ENCODE measurements at regions not wholly inside any gene's neighbourhood (a gene's known extent, or its start where the extent isn't known, plus 50 kb on each side); places are given as distances from the start of the nearest gene placed in this dataset.

DNA sequence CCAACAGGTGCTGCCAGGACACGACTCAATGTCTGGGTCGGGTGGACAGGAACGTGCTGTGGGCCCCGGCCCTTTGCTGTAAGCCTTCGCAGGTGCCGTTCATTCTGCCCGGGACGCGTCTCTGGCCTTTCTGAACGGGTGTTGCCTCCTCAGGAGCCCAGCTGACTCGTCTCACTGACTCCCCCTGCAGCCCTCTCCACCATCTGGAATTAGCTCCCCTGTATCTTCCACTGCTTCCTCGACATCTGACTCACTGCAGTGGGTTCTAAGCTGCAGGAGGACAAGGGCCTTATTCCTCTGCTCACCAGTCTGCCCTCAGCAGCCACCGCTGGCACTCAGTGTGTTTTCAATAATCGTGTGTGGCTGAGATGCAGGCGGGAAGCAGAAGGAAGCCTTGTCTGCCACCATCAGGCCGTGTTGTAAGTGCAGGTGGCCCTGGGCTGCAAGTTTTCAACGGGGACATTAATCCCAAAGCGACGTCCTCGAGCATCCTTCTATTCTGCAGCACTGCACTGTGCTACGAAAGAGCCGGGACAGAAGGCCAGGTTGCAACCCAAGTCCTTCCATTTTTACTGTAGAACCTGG, 256.2 kb downstream of the FOXL1 start:
- TF ChIP-seq SIN3A (IDR thresholded peaks at IDR 0.05; ENCODE audit: borderline replicate concordance, insufficient read depth, low read length) (no peak), TAF1 (IDR thresholded peaks at IDR 0.05; ENCODE audit: borderline replicate concordance, insufficient read depth, low read length) (no peak), FOXP2 (optimal IDR thresholded peaks at IDR 0.05; ENCODE audit: borderline replicate concordance, extremely low read depth, extremely low read length, insufficient read depth) (no peak), POLR2AphosphoS5 (IDR thresholded peaks at IDR 0.05; ENCODE audit: low read depth, low read length) (no peak)
- TF ChIP-seq, protein P1, sequence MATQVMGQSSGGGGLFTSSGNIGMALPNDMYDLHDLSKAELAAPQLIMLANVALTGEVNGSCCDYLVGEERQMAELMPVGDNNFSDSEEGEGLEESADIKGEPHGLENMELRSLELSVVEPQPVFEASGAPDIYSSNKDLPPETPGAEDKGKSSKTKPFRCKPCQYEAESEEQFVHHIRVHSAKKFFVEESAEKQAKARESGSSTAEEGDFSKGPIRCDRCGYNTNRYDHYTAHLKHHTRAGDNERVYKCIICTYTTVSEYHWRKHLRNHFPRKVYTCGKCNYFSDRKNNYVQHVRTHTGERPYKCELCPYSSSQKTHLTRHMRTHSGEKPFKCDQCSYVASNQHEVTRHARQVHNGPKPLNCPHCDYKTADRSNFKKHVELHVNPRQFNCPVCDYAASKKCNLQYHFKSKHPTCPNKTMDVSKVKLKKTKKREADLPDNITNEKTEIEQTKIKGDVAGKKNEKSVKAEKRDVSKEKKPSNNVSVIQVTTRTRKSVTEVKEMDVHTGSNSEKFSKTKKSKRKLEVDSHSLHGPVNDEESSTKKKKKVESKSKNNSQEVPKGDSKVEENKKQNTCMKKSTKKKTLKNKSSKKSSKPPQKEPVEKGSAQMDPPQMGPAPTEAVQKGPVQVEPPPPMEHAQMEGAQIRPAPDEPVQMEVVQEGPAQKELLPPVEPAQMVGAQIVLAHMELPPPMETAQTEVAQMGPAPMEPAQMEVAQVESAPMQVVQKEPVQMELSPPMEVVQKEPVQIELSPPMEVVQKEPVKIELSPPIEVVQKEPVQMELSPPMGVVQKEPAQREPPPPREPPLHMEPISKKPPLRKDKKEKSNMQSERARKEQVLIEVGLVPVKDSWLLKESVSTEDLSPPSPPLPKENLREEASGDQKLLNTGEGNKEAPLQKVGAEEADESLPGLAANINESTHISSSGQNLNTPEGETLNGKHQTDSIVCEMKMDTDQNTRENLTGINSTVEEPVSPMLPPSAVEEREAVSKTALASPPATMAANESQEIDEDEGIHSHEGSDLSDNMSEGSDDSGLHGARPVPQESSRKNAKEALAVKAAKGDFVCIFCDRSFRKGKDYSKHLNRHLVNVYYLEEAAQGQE (IDR thresholded peaks at IDR 0.05; ENCODE audit: insufficient read depth in 1 of 2, low read depth in 2 of 2, low read length in 2 of 2) = no peak

DNA sequence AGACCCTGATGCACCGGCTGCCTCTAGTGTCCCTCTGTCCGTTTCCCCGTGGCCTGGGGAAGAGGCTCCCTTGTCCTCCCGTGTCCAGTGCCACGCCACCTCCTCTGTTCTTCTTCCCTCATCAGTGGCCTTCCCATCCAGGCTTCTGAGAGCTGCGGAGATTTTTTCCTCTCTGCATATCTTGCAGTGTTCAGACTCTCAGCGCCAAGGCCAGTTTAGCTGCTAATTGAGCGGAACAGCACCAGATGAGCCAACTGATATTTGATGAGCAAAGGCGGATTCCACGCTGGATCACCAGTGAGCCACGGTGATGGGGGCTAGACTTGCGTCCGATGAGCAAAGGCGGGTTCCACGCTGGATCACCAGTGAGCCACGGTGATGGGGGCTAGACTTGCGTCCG, 257.6 kb downstream of the FOXL1 start:
- TF ChIP-seq SIN3A (IDR thresholded peaks at IDR 0.05; ENCODE audit: borderline replicate concordance, insufficient read depth, low read length) (no peak), POLR2AphosphoS5 (IDR thresholded peaks at IDR 0.05; ENCODE audit: low read depth, low read length) (no peak)

DNA sequence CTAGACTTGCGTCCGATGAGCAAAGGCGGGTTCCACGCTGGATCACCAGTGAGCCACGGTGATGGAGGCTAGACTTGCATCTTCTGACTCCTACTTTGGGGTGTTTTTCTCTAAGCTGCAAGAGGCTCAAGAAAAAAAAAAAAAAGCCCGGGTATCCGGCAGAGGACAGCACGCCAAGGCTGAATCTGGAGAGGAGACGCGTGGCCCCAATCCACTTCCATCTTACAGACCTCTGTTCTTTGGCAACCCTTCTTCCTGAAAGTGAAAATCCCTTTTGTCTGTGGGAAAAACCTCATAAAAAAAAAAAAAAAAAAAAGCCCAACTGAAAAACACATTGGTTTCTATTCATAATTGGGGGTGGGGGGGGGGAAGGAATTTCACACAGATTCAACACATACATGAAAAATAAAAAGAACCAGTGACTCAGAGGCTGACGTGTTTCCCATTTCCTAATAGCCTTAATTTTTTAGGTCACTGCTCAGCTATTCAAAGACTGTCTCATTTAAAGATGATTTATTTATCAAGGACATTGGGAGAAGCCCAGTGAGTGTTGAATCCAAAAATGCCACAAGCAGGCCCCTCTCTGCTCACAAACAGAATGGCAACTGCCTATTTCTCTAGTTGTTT, 258.3 kb downstream of the FOXL1 start:
- TF ChIP-seq TAF1 (IDR thresholded peaks at IDR 0.05; ENCODE audit: borderline replicate concordance, insufficient read depth, low read length) (no peak), SIN3A (IDR thresholded peaks at IDR 0.05; ENCODE audit: borderline replicate concordance, insufficient read depth, low read length) (no peak), FOXP2 (optimal IDR thresholded peaks at IDR 0.05; ENCODE audit: borderline replicate concordance, extremely low read depth, extremely low read length, insufficient read depth) (no peak), POLR2AphosphoS5 (IDR thresholded peaks at IDR 0.05; ENCODE audit: low read depth, low read length) (no peak)
- TF ChIP-seq, protein P1 (IDR thresholded peaks at IDR 0.05; ENCODE audit: insufficient read depth in 1 of 2, low read depth in 2 of 2, low read length in 2 of 2) = no peak

DNA sequence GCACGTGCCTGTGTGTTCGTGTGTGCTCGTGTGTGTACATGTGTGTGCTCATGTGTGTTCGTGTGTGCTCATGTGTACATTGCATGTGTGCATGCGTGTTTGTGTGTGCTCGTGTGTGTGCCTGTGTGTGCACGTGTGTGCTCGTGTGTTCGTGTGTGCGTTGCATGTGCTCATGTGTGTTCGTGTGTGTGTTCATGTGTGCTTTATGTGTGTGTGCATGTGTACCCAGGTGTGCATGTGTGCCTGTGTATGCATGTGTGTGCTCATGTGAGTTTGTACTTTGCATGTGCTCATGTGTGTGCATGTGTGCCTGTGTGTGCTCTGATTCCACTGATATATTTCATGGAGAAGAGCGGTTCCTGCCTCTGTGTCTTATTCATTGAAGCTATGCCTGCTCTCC, 265.5 kb downstream of the FOXL1 start:
- TF ChIP-seq SIN3A (IDR thresholded peaks at IDR 0.05; ENCODE audit: borderline replicate concordance, insufficient read depth, low read length) = no peak
- TF ChIP-seq, protein P1 (IDR thresholded peaks at IDR 0.05; ENCODE audit: insufficient read depth in 1 of 2, low read depth in 2 of 2, low read length in 2 of 2) = no peak
- no peak for TF ChIP-seq POLR2AphosphoS5 (IDR thresholded peaks at IDR 0.05; ENCODE audit: low read depth, low read length)
- no peak for TF ChIP-seq TAF1 (IDR thresholded peaks at IDR 0.05; ENCODE audit: borderline replicate concordance, insufficient read depth, low read length)
- no peak for TF ChIP-seq FOXP2 (optimal IDR thresholded peaks at IDR 0.05; ENCODE audit: borderline replicate concordance, extremely low read depth, extremely low read length, insufficient read depth)

DNA sequence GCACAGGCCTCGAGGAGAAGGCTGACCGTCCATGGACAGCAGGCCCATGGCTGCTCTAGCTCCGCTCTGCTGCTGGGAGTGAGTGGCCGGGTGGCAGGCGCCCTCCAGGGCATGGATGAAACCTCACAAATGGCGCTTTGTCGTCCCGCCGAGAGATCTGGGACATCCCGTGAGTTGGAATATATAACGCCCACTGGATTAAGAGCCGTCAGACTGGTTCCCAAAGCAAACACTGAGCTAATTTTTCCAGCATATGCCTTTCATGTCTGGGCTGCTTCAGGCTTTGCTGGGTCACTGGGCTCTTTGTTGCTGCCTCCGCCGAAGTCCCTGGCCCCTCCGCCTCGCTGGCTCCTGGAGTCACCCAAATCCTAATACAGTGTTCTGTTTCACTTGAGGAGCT, 266.3 kb downstream of the FOXL1 start:
- no peak for TF ChIP-seq TAF1 (IDR thresholded peaks at IDR 0.05; ENCODE audit: borderline replicate concordance, insufficient read depth, low read length)
- TF ChIP-seq POLR2AphosphoS5 (IDR thresholded peaks at IDR 0.05; ENCODE audit: low read depth, low read length) = no peak
- no peak for TF ChIP-seq FOXP2 (optimal IDR thresholded peaks at IDR 0.05; ENCODE audit: borderline replicate concordance, extremely low read depth, extremely low read length, insufficient read depth)
- TF ChIP-seq, protein P1 (IDR thresholded peaks at IDR 0.05; ENCODE audit: insufficient read depth in 1 of 2, low read depth in 2 of 2, low read length in 2 of 2) = no peak
